ENCODE measurements at regions not wholly inside any gene's neighbourhood (a gene's known extent, or its start where the extent isn't known, plus 50 kb on each side); places are given as distances from the start of the nearest gene placed in this dataset.
"Not testable (repeated sequence)": the region's sequence is repeated elsewhere in the genome, so short reads cannot be mapped to it uniquely, and the experiment has no call there.

DNA sequence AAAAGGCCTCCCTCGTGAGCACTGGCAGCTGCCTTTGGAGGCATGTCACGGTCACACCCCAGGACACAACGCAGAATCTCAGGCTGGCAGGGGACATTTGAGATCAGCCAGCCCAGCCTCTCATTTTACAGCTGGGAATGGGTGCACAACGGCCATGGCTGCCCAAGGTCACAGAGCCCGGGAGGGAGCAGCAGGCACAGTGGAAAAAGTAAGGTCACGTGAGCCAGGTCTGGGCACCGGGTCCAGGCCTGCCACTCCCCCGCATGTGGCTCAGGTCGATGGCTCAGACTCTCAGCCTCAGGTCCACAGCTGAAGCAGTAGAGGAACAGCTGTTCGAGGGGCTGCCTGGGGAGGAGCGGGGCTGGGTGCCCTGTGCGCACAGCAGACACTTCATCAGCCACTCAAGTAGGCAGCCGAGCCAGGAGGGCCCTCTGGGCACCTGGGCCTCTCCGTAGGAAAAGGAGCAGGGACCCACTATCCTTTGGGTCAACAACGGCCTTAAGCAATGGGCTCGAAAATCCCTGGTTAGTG is 260.6 kb downstream of the GOLGA6L6 start:
- TF ChIP-seq, protein P1, sequence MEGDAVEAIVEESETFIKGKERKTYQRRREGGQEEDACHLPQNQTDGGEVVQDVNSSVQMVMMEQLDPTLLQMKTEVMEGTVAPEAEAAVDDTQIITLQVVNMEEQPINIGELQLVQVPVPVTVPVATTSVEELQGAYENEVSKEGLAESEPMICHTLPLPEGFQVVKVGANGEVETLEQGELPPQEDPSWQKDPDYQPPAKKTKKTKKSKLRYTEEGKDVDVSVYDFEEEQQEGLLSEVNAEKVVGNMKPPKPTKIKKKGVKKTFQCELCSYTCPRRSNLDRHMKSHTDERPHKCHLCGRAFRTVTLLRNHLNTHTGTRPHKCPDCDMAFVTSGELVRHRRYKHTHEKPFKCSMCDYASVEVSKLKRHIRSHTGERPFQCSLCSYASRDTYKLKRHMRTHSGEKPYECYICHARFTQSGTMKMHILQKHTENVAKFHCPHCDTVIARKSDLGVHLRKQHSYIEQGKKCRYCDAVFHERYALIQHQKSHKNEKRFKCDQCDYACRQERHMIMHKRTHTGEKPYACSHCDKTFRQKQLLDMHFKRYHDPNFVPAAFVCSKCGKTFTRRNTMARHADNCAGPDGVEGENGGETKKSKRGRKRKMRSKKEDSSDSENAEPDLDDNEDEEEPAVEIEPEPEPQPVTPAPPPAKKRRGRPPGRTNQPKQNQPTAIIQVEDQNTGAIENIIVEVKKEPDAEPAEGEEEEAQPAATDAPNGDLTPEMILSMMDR (IDR thresholded peaks at IDR 0.05; ENCODE audit: poor library complexity, severe bottlenecking), result no peak
- H3K9ac ChIP-seq (ENCODE audit: low read length), result no peak overlapping the region
- peaks cover 5% of the 10 kb centered on the region for H3K9me3 ChIP-seq (ENCODE audit: low read length)
- no peaks in the 10 kb centered on the region for H3F3A ChIP-seq (ENCODE audit: insufficient read depth, low read length, poor library complexity, severe bottlenecking)
- no peaks in the 10 kb centered on the region for H4K20me1 ChIP-seq (ENCODE audit: insufficient read depth)
- H3K36me3 ChIP-seq (ENCODE audit: insufficient read depth, low read length), result no peaks in the 10 kb centered on the region
- H3K4me2 ChIP-seq (ENCODE audit: low read length), result no peak overlapping the region
- no peaks in the 10 kb centered on the region for H3K27me3 ChIP-seq (ENCODE audit: insufficient read depth, low read depth, low read length)
- no peaks in the 10 kb centered on the region for H3K79me2 ChIP-seq (replicated peaks; ENCODE audit: insufficient read depth, low read length)
- H2AFZ ChIP-seq (ENCODE audit: low read depth, low read length), result no peak overlapping the region
- H3K27ac ChIP-seq (ENCODE audit: low read length), result no peak overlapping the region
- H3K4me3 ChIP-seq (ENCODE audit: low read length), result no peak overlapping the region
- H3K9me2 ChIP-seq (ENCODE audit: insufficient read depth, low read length), result no peaks in the 10 kb centered on the region

DNA sequence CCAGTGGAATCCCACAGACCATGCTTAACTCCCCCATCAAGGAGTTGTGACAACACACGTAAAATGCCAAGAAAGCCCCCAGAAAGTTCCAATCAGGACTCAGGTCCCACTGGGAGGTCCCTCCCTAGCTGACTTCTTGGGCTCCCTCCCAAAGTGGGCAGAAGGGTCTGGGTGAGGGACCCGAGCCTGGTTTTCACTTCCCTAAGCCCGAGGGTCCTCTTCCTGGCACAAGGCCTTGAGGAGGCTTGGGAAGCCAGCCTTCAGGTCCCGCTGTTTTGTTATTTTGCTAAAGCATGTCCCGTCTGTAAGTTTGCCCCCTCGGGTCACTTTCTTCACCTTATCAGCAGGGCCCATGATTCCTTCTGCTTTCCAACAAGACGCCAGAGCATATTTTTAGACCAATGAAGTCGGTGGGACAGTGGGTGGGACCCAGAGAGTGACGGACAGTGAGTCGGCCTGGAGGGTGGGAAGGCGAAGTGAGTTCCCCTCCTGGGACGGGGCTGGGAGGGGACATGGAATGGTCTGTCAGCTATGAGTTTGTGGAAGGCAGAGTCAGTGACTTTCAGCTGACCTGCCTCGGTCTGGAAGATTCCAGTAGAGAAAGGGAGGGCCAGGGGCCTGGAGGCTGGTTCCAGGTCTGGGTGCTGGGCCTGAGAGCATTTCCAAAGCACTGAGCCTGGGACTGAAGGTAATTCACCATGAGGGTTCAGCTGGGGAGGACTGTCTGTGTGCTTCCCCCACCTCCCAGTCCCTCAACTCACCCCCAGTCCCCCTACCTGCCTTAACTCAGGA is 261.3 kb downstream of the GOLGA6L6 start:
- not testable (repeated sequence) for H2AFZ ChIP-seq (ENCODE audit: low read depth, low read length); H3K36me3 ChIP-seq (ENCODE audit: insufficient read depth, low read length); H3K4me2 ChIP-seq (ENCODE audit: low read length); H4K20me1 ChIP-seq (ENCODE audit: insufficient read depth); H3K27ac ChIP-seq (ENCODE audit: low read length); H3K9me3 ChIP-seq (ENCODE audit: low read length); H3F3A ChIP-seq (ENCODE audit: insufficient read depth, low read length, poor library complexity, severe bottlenecking); H3K27me3 ChIP-seq (ENCODE audit: insufficient read depth, low read depth, low read length); H3K9ac ChIP-seq (ENCODE audit: low read length); H3K4me3 ChIP-seq (ENCODE audit: low read length); H3K9me2 ChIP-seq (ENCODE audit: insufficient read depth, low read length); H3K79me2 ChIP-seq (replicated peaks; ENCODE audit: insufficient read depth, low read length)

DNA sequence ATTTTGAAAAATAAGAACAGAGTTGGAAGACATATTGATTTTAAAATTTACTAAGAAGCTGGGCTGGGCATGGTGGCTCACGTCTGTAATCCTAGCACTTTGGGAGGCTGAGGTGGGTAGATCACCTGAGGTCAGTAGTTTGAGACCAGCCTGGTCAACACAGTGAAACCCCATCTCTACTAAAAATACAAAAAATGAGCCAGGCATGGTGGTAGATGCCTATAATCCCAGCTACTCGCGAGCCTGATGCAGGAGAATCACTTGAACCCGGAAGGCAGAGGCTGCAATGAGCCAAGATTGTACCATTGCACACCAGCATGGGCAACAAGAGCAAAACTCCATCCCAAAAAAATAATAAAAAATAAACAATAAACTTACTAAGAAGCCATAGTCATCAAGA is 262.5 kb downstream of the GOLGA6L6 start:
- H3K9me3 ChIP-seq (ENCODE audit: low read length); H3K9me2 ChIP-seq (ENCODE audit: insufficient read depth, low read length); H3K79me2 ChIP-seq (replicated peaks; ENCODE audit: insufficient read depth, low read length); H4K20me1 ChIP-seq (ENCODE audit: insufficient read depth); H3K4me2 ChIP-seq (ENCODE audit: low read length); H3K4me3 ChIP-seq (ENCODE audit: low read length); H3K36me3 ChIP-seq (ENCODE audit: insufficient read depth, low read length); H3K27me3 ChIP-seq (ENCODE audit: insufficient read depth, low read depth, low read length); H3F3A ChIP-seq (ENCODE audit: insufficient read depth, low read length, poor library complexity, severe bottlenecking); H3K9ac ChIP-seq (ENCODE audit: low read length); H2AFZ ChIP-seq (ENCODE audit: low read depth, low read length); H3K27ac ChIP-seq (ENCODE audit: low read length): not testable (repeated sequence)

DNA sequence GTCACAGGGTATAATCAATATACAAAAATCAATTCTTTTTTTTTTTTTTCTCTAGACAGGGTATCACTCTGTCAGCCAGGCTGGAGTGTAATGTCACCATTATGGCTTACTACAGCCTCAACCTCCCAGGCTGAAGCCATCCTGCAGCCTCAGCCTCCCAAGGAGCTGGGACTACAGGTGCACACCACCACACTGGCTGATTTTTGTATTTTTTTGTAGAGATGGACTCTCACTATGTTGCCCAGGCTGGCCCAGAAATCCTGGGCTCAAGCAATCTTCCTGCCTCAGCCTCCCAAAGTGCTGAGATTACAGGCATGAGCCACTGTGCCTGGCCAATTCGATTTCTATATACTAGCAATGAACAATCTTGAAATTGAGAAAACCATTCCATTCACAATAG is 263.2 kb downstream of the GOLGA6L6 start:
- not testable (repeated sequence) for H4K20me1 ChIP-seq (ENCODE audit: insufficient read depth); H3K4me2 ChIP-seq (ENCODE audit: low read length); H3F3A ChIP-seq (ENCODE audit: insufficient read depth, low read length, poor library complexity, severe bottlenecking); H3K9ac ChIP-seq (ENCODE audit: low read length); H3K9me2 ChIP-seq (ENCODE audit: insufficient read depth, low read length); H3K4me3 ChIP-seq (ENCODE audit: low read length); H3K27me3 ChIP-seq (ENCODE audit: insufficient read depth, low read depth, low read length); H2AFZ ChIP-seq (ENCODE audit: low read depth, low read length); H3K36me3 ChIP-seq (ENCODE audit: insufficient read depth, low read length); H3K79me2 ChIP-seq (replicated peaks; ENCODE audit: insufficient read depth, low read length); H3K27ac ChIP-seq (ENCODE audit: low read length); H3K9me3 ChIP-seq (ENCODE audit: low read length)

DNA sequence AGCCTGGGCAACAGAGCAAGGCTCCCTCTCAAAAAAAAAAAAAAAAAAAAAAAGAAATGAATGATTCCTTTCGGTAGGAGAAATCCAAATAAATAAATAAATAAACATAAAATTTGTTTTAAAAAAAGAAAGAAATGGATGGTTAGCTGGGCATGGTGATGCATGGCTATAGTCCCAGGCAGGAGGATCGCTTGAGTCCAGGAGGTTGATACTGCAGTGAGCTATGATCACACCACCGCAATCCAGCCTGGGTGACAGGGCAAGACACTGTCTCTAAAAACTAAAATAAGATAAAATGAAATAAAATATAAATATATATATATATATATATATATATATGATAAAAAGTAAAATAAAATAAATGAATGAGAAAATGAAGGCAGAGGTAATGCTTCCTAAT is 264.1 kb downstream of the GOLGA6L6 start:
- H3K36me3 ChIP-seq (ENCODE audit: insufficient read depth, low read length); H2AFZ ChIP-seq (ENCODE audit: low read depth, low read length); H3K9me3 ChIP-seq (ENCODE audit: low read length); H3K27me3 ChIP-seq (ENCODE audit: insufficient read depth, low read depth, low read length); H3F3A ChIP-seq (ENCODE audit: insufficient read depth, low read length, poor library complexity, severe bottlenecking); H3K9ac ChIP-seq (ENCODE audit: low read length); H3K9me2 ChIP-seq (ENCODE audit: insufficient read depth, low read length); H3K4me2 ChIP-seq (ENCODE audit: low read length); H3K4me3 ChIP-seq (ENCODE audit: low read length); H3K79me2 ChIP-seq (replicated peaks; ENCODE audit: insufficient read depth, low read length); H4K20me1 ChIP-seq (ENCODE audit: insufficient read depth); H3K27ac ChIP-seq (ENCODE audit: low read length): not testable (repeated sequence)

DNA sequence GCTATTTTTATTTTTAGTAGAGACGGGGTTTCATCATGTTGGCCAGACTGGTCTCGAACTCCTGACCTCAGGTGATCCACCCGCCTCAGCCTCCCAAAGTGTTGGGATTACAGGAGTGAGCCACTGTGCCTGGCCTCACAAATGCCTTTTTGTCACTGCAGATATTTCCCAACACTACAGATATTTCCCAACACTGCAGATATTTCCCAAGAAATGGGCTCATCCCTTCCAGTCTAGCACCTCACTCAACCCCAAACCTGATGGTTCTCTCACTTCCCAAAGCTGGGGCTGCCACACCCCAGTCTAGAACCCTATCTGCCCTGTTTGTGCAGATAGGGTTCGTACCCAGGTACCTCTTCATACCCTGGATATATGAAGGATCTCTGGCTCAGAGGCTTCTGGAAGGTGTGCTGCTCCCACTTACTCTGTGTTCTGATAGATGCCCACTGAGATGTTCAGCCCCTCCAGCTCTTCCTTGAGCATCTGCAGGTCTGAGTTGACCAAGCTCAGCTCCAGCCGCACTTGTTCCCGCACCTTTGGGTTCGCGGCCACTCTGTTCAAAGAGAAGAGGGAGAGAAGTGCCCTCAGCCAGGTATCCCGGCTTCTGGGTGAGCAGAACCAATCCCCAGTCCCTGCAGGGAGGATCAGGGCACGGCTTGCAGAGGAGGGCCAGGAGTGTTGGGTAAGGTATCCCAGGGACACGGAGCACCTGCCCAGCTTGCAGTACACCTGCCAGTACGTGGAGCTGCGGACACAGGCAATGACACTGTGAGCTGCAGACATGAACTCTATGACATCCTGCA is 265.1 kb downstream of the GOLGA6L6 start:
- not testable (repeated sequence) for H3K4me3 ChIP-seq (ENCODE audit: low read length); H3K27me3 ChIP-seq (ENCODE audit: insufficient read depth, low read depth, low read length); H2AFZ ChIP-seq (ENCODE audit: low read depth, low read length); H3K27ac ChIP-seq (ENCODE audit: low read length); H3K9me3 ChIP-seq (ENCODE audit: low read length); H3K9me2 ChIP-seq (ENCODE audit: insufficient read depth, low read length); H3K9ac ChIP-seq (ENCODE audit: low read length); H4K20me1 ChIP-seq (ENCODE audit: insufficient read depth); H3F3A ChIP-seq (ENCODE audit: insufficient read depth, low read length, poor library complexity, severe bottlenecking); H3K36me3 ChIP-seq (ENCODE audit: insufficient read depth, low read length); H3K79me2 ChIP-seq (replicated peaks; ENCODE audit: insufficient read depth, low read length); H3K4me2 ChIP-seq (ENCODE audit: low read length)

DNA sequence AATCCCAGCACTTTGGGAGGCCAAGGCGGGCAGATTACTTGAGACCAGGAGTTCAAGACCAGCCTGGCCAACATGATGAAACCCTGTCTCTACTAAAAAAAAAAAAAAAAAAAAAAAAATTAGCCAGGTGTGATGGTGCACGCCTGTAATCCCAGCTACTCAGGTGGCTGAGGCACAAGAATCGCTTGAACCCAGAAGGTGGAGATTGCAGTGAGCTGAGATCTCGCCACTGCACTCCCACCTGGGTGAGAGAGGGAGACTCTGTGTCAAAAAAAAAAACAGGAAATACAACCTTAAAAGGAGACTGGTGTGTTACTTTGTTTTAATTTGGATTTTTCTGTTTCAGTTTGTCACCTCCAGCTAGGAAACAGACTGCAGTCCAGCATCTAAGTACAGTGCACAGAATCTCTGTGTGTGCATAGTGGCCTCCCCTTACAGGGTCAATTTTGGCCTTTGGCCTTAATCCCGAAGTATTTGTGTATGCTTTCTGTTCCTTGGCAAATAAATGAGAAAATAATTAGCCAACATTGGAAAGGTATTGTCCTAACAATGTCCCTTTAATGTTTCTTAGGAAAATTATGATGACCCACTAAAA is 266.1 kb downstream of the GOLGA6L6 start:
- H3K9me3 ChIP-seq (ENCODE audit: low read length); H2AFZ ChIP-seq (ENCODE audit: low read depth, low read length); H3K9ac ChIP-seq (ENCODE audit: low read length): not testable (repeated sequence)

More for the DNA sequence above, 266.1 kb downstream of the GOLGA6L6 start:
- not testable (repeated sequence) for H3F3A ChIP-seq (ENCODE audit: insufficient read depth, low read length, poor library complexity, severe bottlenecking); H3K27ac ChIP-seq (ENCODE audit: low read length); H3K79me2 ChIP-seq (replicated peaks; ENCODE audit: insufficient read depth, low read length); H3K9me2 ChIP-seq (ENCODE audit: insufficient read depth, low read length); H3K4me2 ChIP-seq (ENCODE audit: low read length); H3K36me3 ChIP-seq (ENCODE audit: insufficient read depth, low read length); H3K4me3 ChIP-seq (ENCODE audit: low read length); H3K27me3 ChIP-seq (ENCODE audit: insufficient read depth, low read depth, low read length); H4K20me1 ChIP-seq (ENCODE audit: insufficient read depth)

Measured in neural cell (in vitro differentiated cells).